Liver (tissue), 8 donors: ENCODE measurements at regions not wholly inside any gene's neighbourhood (a gene's known extent, or its start where the extent isn't known, plus 50 kb on each side); places are given as distances from the start of the nearest gene placed in this dataset.

Experiments
- DNase-seq: peaks from one replicate; pipeline ENCODE4 v3.0.0-alpha.2; 2017; ENCODE audit warnings: low spot score
- H3K27ac ChIP-seq, 2 donors: one replicate each; pipeline ENCODE4 v1.7.0; 2013; ENCODE audit warnings: inconsistent platforms in 2 of 2, low read length in 2 of 2, control low read depth in 1 of 2, low read depth in 1 of 2, mild to moderate bottlenecking in 1 of 2
- H3K27me3 ChIP-seq, 4 donors: one replicate each; pipeline versions ENCODE4 v1.6.1 to v1.7.0; 2013; ENCODE audit warnings: low read length in 3 of 4, inconsistent platforms in 1 of 4, mild to moderate bottlenecking in 1 of 4, moderate library complexity in 1 of 4; ENCODE audit not compliant: control insufficient read depth in 4 of 4, insufficient read depth in 4 of 4
- H3K36me3 ChIP-seq, 4 donors: one replicate each; pipeline versions ENCODE4 v1.6.1 to v1.7.0; 2013; ENCODE audit warnings: low read length in 3 of 4, mild to moderate bottlenecking in 3 of 4, low read depth in 1 of 4, moderate library complexity in 1 of 4; ENCODE audit not compliant: control insufficient read depth in 4 of 4, insufficient read depth in 3 of 4
- H3K4me1 ChIP-seq, 4 donors: one replicate each; pipeline versions ENCODE4 v1.6.1 to v1.7.0; 2013; ENCODE audit warnings: low read length in 3 of 4, mild to moderate bottlenecking in 3 of 4, moderate library complexity in 1 of 4; ENCODE audit not compliant: control insufficient read depth in 4 of 4, insufficient read depth in 4 of 4
- H3K4me3 ChIP-seq, 3 donors: one replicate each; pipeline versions ENCODE4 v1.6.1 to v1.7.0; 2013; ENCODE audit warnings: low read length in 3 of 3, control low read depth in 1 of 3, low read depth in 1 of 3, mild to moderate bottlenecking in 1 of 3
- H3K9ac ChIP-seq, 2 donors: one replicate each; pipeline ENCODE4 v1.7.0; 2013; ENCODE audit warnings: low read length in 2 of 2, mild to moderate bottlenecking in 2 of 2, moderate library complexity in 2 of 2, control low read depth in 1 of 2, low read depth in 1 of 2
- H3K9me3 ChIP-seq, 4 donors: one replicate each; pipeline versions ENCODE4 v1.6.1 to v1.7.0; 2013; ENCODE audit warnings: low read length in 3 of 4; ENCODE audit not compliant: control insufficient read depth in 4 of 4
- EGR1 ChIP-seq, 2 donors: IDR thresholded peaks; 2 replicates each; pipeline ENCODE4 v1.6.1; 2016 to 2018; ENCODE audit warnings: antibody characterized with exemption in 2 of 2, low read depth in 2 of 2
- FOXA1 ChIP-seq: IDR thresholded peaks from 2 replicates; pipeline ENCODE4 v1.6.1; 2016; ENCODE audit warnings: antibody characterized with exemption
- FOXA2 ChIP-seq: IDR thresholded peaks from 2 replicates; pipeline ENCODE4 v1.6.1; 2016; ENCODE audit warnings: antibody characterized with exemption
- GABPA ChIP-seq, 2 donors: IDR thresholded peaks in 1 of 2; conservative IDR thresholded peaks in 1 of 2; 2 replicates each; pipeline ENCODE4 v1.6.1; 2016; ENCODE audit warnings: antibody characterized with exemption in 2 of 2, mild to moderate bottlenecking in 1 of 2, moderate library complexity in 1 of 2
- HNF4A ChIP-seq, 2 donors: conservative IDR thresholded peaks; 2 replicates each; pipeline ENCODE4 v1.6.1; 2016; ENCODE audit warnings: antibody characterized with exemption in 2 of 2, mild to moderate bottlenecking in 2 of 2
- HNF4G ChIP-seq: IDR thresholded peaks from 2 replicates; pipeline ENCODE4 v1.6.1; 2016; ENCODE audit warnings: antibody characterized with exemption
- JUND ChIP-seq, 2 donors: IDR thresholded peaks; 2 replicates each; pipeline ENCODE4 v1.6.1; 2016; ENCODE audit warnings: antibody characterized with exemption in 2 of 2
- NR2F2 ChIP-seq: IDR thresholded peaks from 2 replicates; pipeline ENCODE4 v1.6.1; 2016; ENCODE audit warnings: antibody characterized with exemption
- RAD21 ChIP-seq, 2 donors: IDR thresholded peaks; 2 replicates each; pipeline ENCODE4 v1.6.1; 2016; ENCODE audit warnings: antibody characterized with exemption in 2 of 2, mild to moderate bottlenecking in 2 of 2
- RXRA ChIP-seq, 2 donors: IDR thresholded peaks; 2 replicates each; pipeline ENCODE4 v1.6.1; 2017 to 2018; ENCODE audit warnings: antibody characterized with exemption in 2 of 2, mild to moderate bottlenecking in 1 of 2
- SP1 ChIP-seq: IDR thresholded peaks from 2 replicates; pipeline ENCODE4 v1.6.1; 2018; ENCODE audit warnings: antibody characterized with exemption, mild to moderate bottlenecking
- TAF1 ChIP-seq: conservative IDR thresholded peaks from 2 replicates; pipeline ENCODE4 v1.6.1; 2016; ENCODE audit warnings: antibody characterized with exemption, mild to moderate bottlenecking
- YY1 ChIP-seq: IDR thresholded peaks from 2 replicates; pipeline ENCODE4 v1.6.1; 2016; ENCODE audit warnings: antibody characterized with exemption, mild to moderate bottlenecking
- WGBS: extraction: QIAGEN DNeasy Blood & Tissue Kit; methylation state at CpG from one replicate; pipeline ENCODE4 v1.1.7; 2013; 5-methylcytosine and 5-hydroxymethylcytosine counted together
- TF ChIP-seq, protein P1 (sequence below): IDR thresholded peaks from 2 replicates; pipeline ENCODE4 v1.6.1; 2016; ENCODE audit warnings: antibody characterized with exemption, mild to moderate bottlenecking
- TF ChIP-seq, protein P2 (sequence below): fragments of 150-350 bp; IDR thresholded peaks from 2 replicates; pipeline ENCODE4 v1.5.1; 2017; ENCODE audit warnings: improper control_type of control experiment, low read depth, low read length; ENCODE audit not compliant: missing input control
- TF ChIP-seq, protein P3 (sequence below): IDR thresholded peaks from 2 replicates; pipeline ENCODE4 v1.6.1; 2016; ENCODE audit warnings: antibody characterized with exemption
- donor health status: healthy.
- donor health status: healthy.
- donor health status: healthy.
- donor health status: healthy.
- donor health status: healthy.

DNA sequence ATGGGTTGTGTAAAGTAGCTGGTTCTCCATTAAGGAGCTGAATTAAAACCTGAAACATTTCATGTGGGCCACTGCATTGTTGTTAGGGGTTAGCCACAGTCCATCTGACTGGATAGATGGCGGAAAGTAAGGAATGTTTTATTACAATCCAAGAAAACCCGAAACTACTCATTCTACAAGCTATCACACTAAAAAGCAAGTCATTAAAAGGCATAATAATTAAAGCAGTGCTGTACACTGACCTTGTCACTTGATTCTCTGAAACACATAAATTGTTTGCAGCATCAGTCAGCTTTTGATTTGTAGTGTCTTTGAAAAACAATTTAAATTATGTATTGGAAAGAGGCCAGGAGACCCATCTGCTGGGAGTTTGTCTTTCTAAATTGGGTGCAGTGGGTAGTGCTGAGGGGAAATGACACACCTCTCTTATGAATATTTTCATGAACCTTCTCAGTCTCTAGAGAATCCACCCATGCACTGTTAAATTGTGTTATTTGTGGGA lies 75.7 kb upstream of the ANK2 start:
- no peak for DNase-seq
- no peak overlapping the region for H3K4me3 ChIP-seq
- WGBS = 84% methylated on average over 2 of the region's 2 CpGs
- TF ChIP-seq EGR1 (IDR thresholded peaks at IDR 0.05; ENCODE audit: low read depth in 2 of 2) = no peak
- no peak for TF ChIP-seq TAF1
- no peak for TF ChIP-seq SP1
- no peak overlapping the region for H3K27ac ChIP-seq
- H3K9me3 ChIP-seq = peaks cover 0 to 4% (median 0%) of the 10 kb centered on the region in 4 donors
- no peaks in the 10 kb centered on the region for H3K4me1 ChIP-seq
- H3K36me3 ChIP-seq = no peaks in the 10 kb centered on the region
- H3K27me3 ChIP-seq = no peaks in the 10 kb centered on the region
- no peak overlapping the region for H3K9ac ChIP-seq

DNA sequence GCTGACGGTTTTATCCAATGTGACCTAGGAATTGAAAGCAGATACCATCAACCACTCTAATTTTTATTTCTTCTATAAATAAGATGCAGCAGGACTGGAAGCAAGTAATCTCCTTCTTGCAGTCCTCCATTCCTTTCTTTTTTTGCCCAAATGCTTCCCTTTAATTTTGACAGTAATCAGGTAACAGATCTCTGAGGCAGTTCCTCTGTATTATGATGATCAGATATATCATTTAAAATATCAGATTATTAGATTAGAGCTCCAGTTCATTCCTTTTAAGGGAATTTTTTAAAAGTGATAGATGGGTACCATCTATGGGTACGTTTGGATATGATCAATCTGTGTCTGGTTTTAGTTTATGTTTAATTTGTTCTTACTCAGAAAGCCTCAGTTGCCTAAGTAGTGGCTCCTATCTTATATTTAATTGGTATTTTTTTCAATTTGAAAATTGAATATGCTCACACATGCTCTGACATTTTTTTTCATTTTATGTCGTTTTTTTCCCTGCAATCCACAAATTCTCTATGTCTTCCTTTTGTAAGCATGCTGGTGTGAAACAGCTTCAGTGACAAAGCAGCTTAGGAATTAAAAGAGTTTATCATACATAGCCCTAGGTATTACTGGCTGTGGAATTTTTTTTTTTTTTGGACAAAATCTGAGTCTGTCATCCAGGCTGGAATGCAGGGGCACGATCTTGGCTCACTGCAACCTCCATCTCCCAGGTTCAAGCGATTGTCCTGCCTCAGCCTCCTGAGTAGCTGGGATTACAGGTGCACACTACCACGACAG lies 73.7 kb upstream of the ANK2 start:
- Histone ChIP-seq H3K9me3 (peaks cover 0 to 4% (median 2%) of the 10 kb centered on the region in 4 donors), H3K9ac (no peak overlapping the region), H3K27ac (no peak overlapping the region), H3K36me3 (no peaks in the 10 kb centered on the region), H3K4me1 (no peaks in the 10 kb centered on the region), H3K4me3 (no peak overlapping the region), H3K27me3 (no peaks in the 10 kb centered on the region)
- no peak for DNase-seq
- TF ChIP-seq YY1 (no peak), TAF1 (no peak), FOXA2 (no peak), SP1 (no peak), GABPA (IDR thresholded peaks at IDR 0.05 in 1 of 2, conservative IDR thresholded peaks at IDR 0.05 in 1 of 2) (no peak), HNF4A (conservative IDR thresholded peaks at IDR 0.05) (no peak)
- WGBS = 72% methylated on average over 6 of the region's 6 CpGs

DNA sequence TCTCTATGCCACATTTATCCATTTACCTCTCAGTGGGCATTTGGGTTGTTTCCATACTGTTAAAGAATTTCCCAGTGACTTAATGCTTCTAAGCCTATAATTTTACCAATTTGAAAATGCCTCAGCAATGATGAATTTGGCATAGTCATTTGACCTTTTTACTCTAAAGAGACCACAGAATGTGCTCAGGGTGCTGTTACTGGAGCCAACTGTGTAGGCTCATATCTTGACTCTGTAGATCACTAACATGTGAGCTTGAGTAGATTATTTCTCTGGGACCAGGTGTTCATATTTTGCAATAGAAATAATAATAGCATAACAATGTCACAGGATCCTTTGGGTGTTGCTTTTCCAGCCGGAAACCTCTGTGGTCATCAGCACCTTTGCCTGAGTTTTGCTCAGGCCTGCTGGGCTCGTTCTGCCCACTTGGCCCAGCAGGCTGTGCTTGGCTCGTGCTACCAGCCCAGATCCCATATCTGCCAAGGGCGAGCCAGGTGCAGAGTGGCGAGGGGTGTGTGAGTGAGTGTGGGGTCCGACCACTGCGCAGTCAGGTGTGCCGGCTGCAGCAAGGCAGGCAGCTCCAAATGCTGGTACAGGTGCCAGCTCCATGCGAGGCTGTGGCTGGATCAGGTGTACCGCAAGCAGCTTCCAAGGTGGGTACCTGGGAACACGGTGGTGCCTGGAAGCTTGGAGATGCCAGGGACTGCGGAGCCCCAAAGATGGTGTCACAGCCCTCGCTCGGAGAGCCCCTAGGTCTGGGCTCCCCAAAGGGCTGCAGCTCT lies 70.6 kb upstream of the ANK2 start:
- H3K9ac ChIP-seq = no peak overlapping the region
- no peak overlapping the region for H3K4me3 ChIP-seq
- H3K27me3 ChIP-seq = no peaks in the 10 kb centered on the region
- DNase-seq = no peak
- no peaks in the 10 kb centered on the region for H3K4me1 ChIP-seq
- no peaks in the 10 kb centered on the region for H3K36me3 ChIP-seq
- H3K9me3 ChIP-seq = peaks cover 0 to 4% (median 2%) of the 10 kb centered on the region in 4 donors
- TF ChIP-seq TAF1 (no peak), FOXA2 (no peak), SP1 (no peak)
- 94% methylated on average over 14 of the region's 14 CpGs for WGBS
- no peak overlapping the region for H3K27ac ChIP-seq

DNA sequence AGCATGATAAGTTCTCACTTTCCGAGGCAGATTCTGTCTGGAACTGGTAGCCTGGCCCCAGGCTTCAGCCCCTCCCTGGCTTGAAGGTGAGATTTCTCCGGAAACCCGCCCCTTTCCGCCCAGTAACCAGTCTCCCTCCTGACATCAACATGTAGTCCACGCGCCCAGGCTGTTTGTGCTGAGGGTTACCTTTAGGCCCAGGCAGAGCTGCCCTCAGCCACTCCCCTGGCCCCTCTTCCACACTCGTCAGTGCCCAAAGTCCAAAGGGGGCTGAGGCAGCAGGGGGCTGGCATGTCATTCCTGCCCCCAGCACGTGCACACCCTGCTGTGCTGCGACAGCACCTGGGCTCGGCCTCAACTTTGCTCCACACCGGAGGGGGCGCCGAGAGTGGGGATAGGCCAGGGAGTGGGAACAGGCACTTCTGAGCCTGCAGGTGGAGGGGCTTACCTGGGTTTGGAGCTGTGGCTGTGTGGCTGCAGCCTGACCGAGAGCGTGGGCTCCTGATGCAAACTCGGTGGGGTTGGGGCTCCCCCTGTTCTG lies 69.5 kb upstream of the ANK2 start:
- DNase-seq = no peak
- H3K9me3 ChIP-seq = peaks cover 0 to 4% (median 2%) of the 10 kb centered on the region in 4 donors
- H3K4me3 ChIP-seq = no peak overlapping the region
- WGBS = 91% methylated on average over 16 of the region's 16 CpGs
- no peaks in the 10 kb centered on the region for H3K36me3 ChIP-seq
- no peaks in the 10 kb centered on the region for H3K4me1 ChIP-seq
- no peaks in the 10 kb centered on the region for H3K27me3 ChIP-seq
- H3K9ac ChIP-seq = no peak overlapping the region
- no peak overlapping the region for H3K27ac ChIP-seq
- TF ChIP-seq, protein P1, sequence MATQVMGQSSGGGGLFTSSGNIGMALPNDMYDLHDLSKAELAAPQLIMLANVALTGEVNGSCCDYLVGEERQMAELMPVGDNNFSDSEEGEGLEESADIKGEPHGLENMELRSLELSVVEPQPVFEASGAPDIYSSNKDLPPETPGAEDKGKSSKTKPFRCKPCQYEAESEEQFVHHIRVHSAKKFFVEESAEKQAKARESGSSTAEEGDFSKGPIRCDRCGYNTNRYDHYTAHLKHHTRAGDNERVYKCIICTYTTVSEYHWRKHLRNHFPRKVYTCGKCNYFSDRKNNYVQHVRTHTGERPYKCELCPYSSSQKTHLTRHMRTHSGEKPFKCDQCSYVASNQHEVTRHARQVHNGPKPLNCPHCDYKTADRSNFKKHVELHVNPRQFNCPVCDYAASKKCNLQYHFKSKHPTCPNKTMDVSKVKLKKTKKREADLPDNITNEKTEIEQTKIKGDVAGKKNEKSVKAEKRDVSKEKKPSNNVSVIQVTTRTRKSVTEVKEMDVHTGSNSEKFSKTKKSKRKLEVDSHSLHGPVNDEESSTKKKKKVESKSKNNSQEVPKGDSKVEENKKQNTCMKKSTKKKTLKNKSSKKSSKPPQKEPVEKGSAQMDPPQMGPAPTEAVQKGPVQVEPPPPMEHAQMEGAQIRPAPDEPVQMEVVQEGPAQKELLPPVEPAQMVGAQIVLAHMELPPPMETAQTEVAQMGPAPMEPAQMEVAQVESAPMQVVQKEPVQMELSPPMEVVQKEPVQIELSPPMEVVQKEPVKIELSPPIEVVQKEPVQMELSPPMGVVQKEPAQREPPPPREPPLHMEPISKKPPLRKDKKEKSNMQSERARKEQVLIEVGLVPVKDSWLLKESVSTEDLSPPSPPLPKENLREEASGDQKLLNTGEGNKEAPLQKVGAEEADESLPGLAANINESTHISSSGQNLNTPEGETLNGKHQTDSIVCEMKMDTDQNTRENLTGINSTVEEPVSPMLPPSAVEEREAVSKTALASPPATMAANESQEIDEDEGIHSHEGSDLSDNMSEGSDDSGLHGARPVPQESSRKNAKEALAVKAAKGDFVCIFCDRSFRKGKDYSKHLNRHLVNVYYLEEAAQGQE = no peak
- TF ChIP-seq JUND (IDR thresholded peaks at IDR 0.05) (no peak), YY1 (no peak), TAF1 (no peak), RXRA (IDR thresholded peaks at IDR 0.05) (no peak), RAD21 (IDR thresholded peaks at IDR 0.05) (no peak), HNF4G (no peak), NR2F2 (no peak), HNF4A (conservative IDR thresholded peaks at IDR 0.05) (no peak), FOXA1 (no peak)
- TF ChIP-seq, protein P2, sequence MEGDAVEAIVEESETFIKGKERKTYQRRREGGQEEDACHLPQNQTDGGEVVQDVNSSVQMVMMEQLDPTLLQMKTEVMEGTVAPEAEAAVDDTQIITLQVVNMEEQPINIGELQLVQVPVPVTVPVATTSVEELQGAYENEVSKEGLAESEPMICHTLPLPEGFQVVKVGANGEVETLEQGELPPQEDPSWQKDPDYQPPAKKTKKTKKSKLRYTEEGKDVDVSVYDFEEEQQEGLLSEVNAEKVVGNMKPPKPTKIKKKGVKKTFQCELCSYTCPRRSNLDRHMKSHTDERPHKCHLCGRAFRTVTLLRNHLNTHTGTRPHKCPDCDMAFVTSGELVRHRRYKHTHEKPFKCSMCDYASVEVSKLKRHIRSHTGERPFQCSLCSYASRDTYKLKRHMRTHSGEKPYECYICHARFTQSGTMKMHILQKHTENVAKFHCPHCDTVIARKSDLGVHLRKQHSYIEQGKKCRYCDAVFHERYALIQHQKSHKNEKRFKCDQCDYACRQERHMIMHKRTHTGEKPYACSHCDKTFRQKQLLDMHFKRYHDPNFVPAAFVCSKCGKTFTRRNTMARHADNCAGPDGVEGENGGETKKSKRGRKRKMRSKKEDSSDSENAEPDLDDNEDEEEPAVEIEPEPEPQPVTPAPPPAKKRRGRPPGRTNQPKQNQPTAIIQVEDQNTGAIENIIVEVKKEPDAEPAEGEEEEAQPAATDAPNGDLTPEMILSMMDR = no peak
- TF ChIP-seq, protein P3, sequence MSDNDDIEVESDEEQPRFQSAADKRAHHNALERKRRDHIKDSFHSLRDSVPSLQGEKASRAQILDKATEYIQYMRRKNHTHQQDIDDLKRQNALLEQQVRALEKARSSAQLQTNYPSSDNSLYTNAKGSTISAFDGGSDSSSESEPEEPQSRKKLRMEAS = no peak
